HepG2 (cell line): ENCODE measurements at regions not wholly inside any gene's neighbourhood (a gene's known extent, or its start where the extent isn't known, plus 50 kb on each side); places are given as distances from the start of the nearest gene placed in this dataset.
"Not testable (repeated sequence)": the region's sequence is repeated elsewhere in the genome, so short reads cannot be mapped to it uniquely, and the experiment has no call there.

ENCODE experiments used
- ATAC-seq: fragments of 200-7000 bp; cut with Tn5 transposase; 3 replicates; pipeline ENCODE4 v1.9.1; 2020; ENCODE audit warnings: mild to moderate bottlenecking, moderate library complexity
- BruUV-seq: library from RNA; stranded (reverse); fragments of 400-500 nt; replicated peaks from 2 replicates; lab custom pipeline; 2021; lab: Mats Ljungman, UMichigan
- CTCF ChIA-PET: fragments of 300-600 bp; formaldehyde crosslinking; extraction: SDS; loops from one replicate; lab custom pipeline; 2021; ENCODE audit warnings: low total read pairs, inconsistent platforms, low intra/inter-chr PET ratio; lab: Yijun Ruan, JAX
- POLR2A ChIA-PET: fragments of 350-600 bp; sonication (Branson Sonifier 250); formaldehyde crosslinking; loops from one replicate; lab custom pipeline; 2020; ENCODE audit warnings: antibody characterized with exemption, inconsistent platforms; lab: Yijun Ruan, JAX
- DNase-seq: peaks from one replicate; pipeline ENCODE4 v3.0.0-alpha.2; 2015; ENCODE audit warnings: low spot score
- FAIRE-seq: peaks from 3 replicates; lab custom pipeline; 2011; peaks lifted over from hg19 to GRCh38; lab: Jason Lieb, UNC
- H2AFZ ChIP-seq: one replicate; pipeline ENCODE4 v1.6.1; 2011; ENCODE audit warnings: low read length, inconsistent platforms
- H3K27ac ChIP-seq: fragments of 300-600 bp; 3 replicates; pipeline ENCODE4 v1.8.0; 2011; ENCODE audit warnings: mixed run types, mild to moderate bottlenecking, mixed read lengths, low read length, inconsistent platforms; ENCODE audit not compliant: insufficient read depth; ENCODE audit errors: extremely low read length
- H3K27me3 ChIP-seq, 2 experiments: fragments of 200-600 bp in 1 of 2; 2 replicates in 1 of 2; 3 replicates in 1 of 2; pipeline versions ENCODE4 v1.6.0 to v1.8.0; 2011; ENCODE audit warnings: low read length in 2 of 2, mild to moderate bottlenecking in 2 of 2, moderate library complexity in 2 of 2, inconsistent platforms in 1 of 2; ENCODE audit not compliant: insufficient read depth in 2 of 2, control insufficient read depth in 1 of 2
- H3K36me3 ChIP-seq, 2 experiments: fragments of 200-600 bp in 1 of 2; replicated peaks in 1 of 2; 2 replicates in 1 of 2; 3 replicates in 1 of 2; pipeline versions ENCODE4 v1.5.1 to v1.8.0; 2011; ENCODE audit warnings: low read length in 2 of 2, inconsistent platforms in 1 of 2; ENCODE audit not compliant: insufficient read depth in 2 of 2, control insufficient read depth in 1 of 2
- H3K4me1 ChIP-seq: 2 replicates; pipeline ENCODE4 v1.5.1; 2012; ENCODE audit warnings: low read length, inconsistent platforms; ENCODE audit not compliant: insufficient read depth
- H3K4me2 ChIP-seq: 2 replicates; pipeline ENCODE4 v1.6.0; 2011; ENCODE audit warnings: low read depth, low read length, inconsistent platforms
- H3K4me3 ChIP-seq, 3 experiments: fragments of 200-600 bp in 1 of 3; sonication (generic), shearing (Covaris generic) in 1 of 3; replicated peaks in 1 of 3; 2 replicates each; pipeline ENCODE4 v1.5.1; 2011 to 2016; ENCODE audit warnings: low read length in 3 of 3, inconsistent platforms in 2 of 3, low read depth in 2 of 3, mild to moderate bottlenecking in 2 of 3, control low read depth in 1 of 3, mixed read lengths in 1 of 3; ENCODE audit not compliant: insufficient read depth in 1 of 3
- H3K79me2 ChIP-seq: one replicate; pipeline ENCODE4 v1.6.1; 2011; ENCODE audit warnings: low read length, inconsistent platforms; ENCODE audit not compliant: insufficient read depth
- H3K9ac ChIP-seq: 2 replicates; pipeline ENCODE4 v1.6.0; 2011; ENCODE audit warnings: mild to moderate bottlenecking, low read depth, low read length, inconsistent platforms; ENCODE audit not compliant: insufficient read depth
- H3K9me3 ChIP-seq: 2 replicates; pipeline ENCODE4 v1.5.1; 2012; ENCODE audit warnings: mild to moderate bottlenecking, low read length
- H4K20me1 ChIP-seq: 2 replicates; pipeline ENCODE4 v1.6.0; 2011; ENCODE audit warnings: inconsistent platforms, mild to moderate bottlenecking, low read length, moderate library complexity; ENCODE audit not compliant: insufficient read depth
- KDM5A ChIP-seq: fragments of 200-600 bp; sonication (generic); IDR thresholded peaks from 2 replicates; pipeline ENCODE4 v1.7.0; 2018; ENCODE audit warnings: antibody characterized with exemption, mild to moderate bottlenecking, low read length, borderline replicate concordance
- NCOA5 ChIP-seq: sonication (generic); formaldehyde crosslinking; IDR thresholded peaks from 2 replicates; pipeline ENCODE4 v1.4.0; 2020; ENCODE audit warnings: missing genetic modification reagents
- PHF21A ChIP-seq: sonication (generic); formaldehyde crosslinking; IDR thresholded peaks from 2 replicates; pipeline ENCODE4 v1.5.0; 2020; ENCODE audit warnings: mild to moderate bottlenecking, missing genetic modification reagents
- PRPF4 ChIP-seq: fragments of 200-400 bp; formaldehyde crosslinking; IDR thresholded peaks from 2 replicates; pipeline ENCODE4 v1.6.1; 2016; ENCODE audit warnings: low read length, low read depth; ENCODE audit not compliant: poor library complexity, severe bottlenecking
- RXRA ChIP-seq: sonication (generic); formaldehyde crosslinking; IDR thresholded peaks from 2 replicates; pipeline ENCODE4 v1.5.1; 2020; ENCODE audit warnings: missing genetic modification reagents
- SNAI1 ChIP-seq: sonication (generic); formaldehyde crosslinking; IDR thresholded peaks from 2 replicates; pipeline ENCODE4 v1.5.0; 2020; ENCODE audit warnings: mild to moderate bottlenecking, missing genetic modification reagents, borderline replicate concordance
- SRY ChIP-seq: sonication (generic); formaldehyde crosslinking; IDR thresholded peaks from 2 replicates; pipeline ENCODE4 v1.8.0; 2022; ENCODE audit warnings: mild to moderate bottlenecking, missing genetic modification reagents
- TCF7 ChIP-seq: sonication (generic); IDR thresholded peaks from 2 replicates; pipeline ENCODE4 v1.6.1; 2016; ENCODE audit warnings: antibody characterized with exemption, low read depth
- ZBED4 ChIP-seq: sonication (generic); formaldehyde crosslinking; IDR thresholded peaks from 2 replicates; pipeline ENCODE4 v1.4.0; 2020; ENCODE audit warnings: missing genetic modification reagents, borderline replicate concordance
- ZFX ChIP-seq: sonication (generic); formaldehyde crosslinking; IDR thresholded peaks from 2 replicates; pipeline ENCODE4 v1.4.0; 2020; ENCODE audit warnings: mild to moderate bottlenecking, low read depth, missing genetic modification reagents, moderate library complexity
- ZNF432 ChIP-seq: sonication (generic); formaldehyde crosslinking; IDR thresholded peaks from 2 replicates; pipeline ENCODE4 v1.5.0; 2020; ENCODE audit warnings: missing genetic modification reagents, mild to moderate bottlenecking, borderline replicate concordance
- ZNF556 ChIP-seq: sonication (generic); formaldehyde crosslinking; IDR thresholded peaks from 2 replicates; pipeline ENCODE4 v1.4.0; 2020; ENCODE audit warnings: mild to moderate bottlenecking, missing genetic modification reagents, borderline replicate concordance
- ZSCAN30 ChIP-seq: sonication (generic); formaldehyde crosslinking; IDR thresholded peaks from 2 replicates; pipeline ENCODE4 v1.5.0; 2020; ENCODE audit warnings: mild to moderate bottlenecking, missing genetic modification reagents
- WGBS: methylation state at CpG from one replicate; pipeline ENCODE4 v1.1.6; 2017; ENCODE audit warnings: low lambda C conversion rate; 5-methylcytosine and 5-hydroxymethylcytosine counted together
- in situ Hi-C: cut with HindIII; loops from 2 replicates; pipeline ENCODE4 v1.10.0; 2017; ENCODE audit warnings: low pct_unique_long_range_greater_than_20kb; ENCODE audit not compliant: extremely low pct_ligation_motif_present
- intact Hi-C: fragments of 100-400 bp; cut with micrococcal nuclease; formaldehyde crosslinking; loops from one replicate; pipeline ENCODE4 v1.10.0; 2022; ENCODE audit not compliant: unreplicated experiment
- TF ChIP-seq, protein P1 (sequence below): sonication (generic); formaldehyde crosslinking; IDR thresholded peaks from 2 replicates; pipeline ENCODE4 v1.5.1; 2020; ENCODE audit warnings: mild to moderate bottlenecking, missing genetic modification reagents, moderate library complexity

DNA sequence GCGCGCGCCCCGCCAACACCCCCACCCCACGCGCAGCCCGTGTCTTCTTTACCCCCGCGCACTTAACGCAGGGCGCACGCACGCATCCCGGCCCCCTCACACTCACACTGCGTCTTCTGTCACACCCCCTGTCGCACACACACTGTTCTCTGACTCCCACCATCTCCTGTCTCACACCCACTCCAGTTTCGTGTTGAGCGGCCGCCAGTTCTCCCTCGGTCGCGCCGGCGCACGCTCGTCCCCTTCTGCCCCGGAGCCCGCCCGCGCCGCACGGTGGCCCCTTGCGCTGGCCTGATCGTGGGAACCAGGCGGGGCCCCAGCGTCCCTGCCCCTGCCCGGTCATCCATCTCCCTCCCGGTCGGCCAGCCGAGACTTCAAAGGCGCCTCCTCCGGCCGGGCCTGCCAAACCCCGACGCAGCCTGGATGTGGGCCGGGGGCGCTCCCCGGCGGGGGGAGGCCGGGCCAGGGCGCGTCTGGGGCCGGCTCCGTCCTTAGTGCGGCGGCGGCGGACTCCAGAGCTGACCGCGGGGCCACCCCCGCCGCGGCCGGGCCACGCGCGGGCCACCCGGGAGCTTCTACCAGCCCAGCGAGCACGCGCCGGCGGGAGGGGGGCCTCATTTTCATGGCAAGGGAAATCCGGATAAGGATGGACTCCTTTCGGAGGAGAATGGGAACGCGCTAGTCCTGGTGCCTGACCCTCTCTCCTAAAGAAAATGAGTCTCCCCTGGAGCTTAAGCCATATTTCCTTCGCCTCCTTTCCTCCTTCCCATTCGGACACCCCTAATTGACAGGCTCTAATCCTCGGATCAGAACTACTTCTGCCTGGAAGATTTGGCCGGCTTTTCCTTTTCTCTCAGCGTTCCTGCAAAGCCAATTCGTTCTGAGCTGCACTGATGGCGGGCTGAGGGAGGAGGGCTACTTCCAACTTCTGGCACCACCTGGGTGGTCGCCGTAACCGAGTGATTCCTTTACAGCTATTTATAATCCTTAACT lies 82.0 kb upstream of the HMGA2 start (continued):
- TF ChIP-seq ZSCAN30 (CRISPR knock-in tag) = no peak
- TF ChIP-seq NCOA5 (CRISPR knock-in tag) = no peak
- 0 out of 2 replicates have a peak, but pooled peaks have one; percentile 26 for TF ChIP-seq SRY (CRISPR knock-in tag)
- peak; percentile 24; the same call in 1 of the 2 replicates for TF ChIP-seq PHF21A (CRISPR knock-in tag)
- TF ChIP-seq ZNF432 = no peak
- no peak for TF ChIP-seq SNAI1 (CRISPR knock-in tag)
- no peak for TF ChIP-seq ZBED4
- TF ChIP-seq, protein P1, sequence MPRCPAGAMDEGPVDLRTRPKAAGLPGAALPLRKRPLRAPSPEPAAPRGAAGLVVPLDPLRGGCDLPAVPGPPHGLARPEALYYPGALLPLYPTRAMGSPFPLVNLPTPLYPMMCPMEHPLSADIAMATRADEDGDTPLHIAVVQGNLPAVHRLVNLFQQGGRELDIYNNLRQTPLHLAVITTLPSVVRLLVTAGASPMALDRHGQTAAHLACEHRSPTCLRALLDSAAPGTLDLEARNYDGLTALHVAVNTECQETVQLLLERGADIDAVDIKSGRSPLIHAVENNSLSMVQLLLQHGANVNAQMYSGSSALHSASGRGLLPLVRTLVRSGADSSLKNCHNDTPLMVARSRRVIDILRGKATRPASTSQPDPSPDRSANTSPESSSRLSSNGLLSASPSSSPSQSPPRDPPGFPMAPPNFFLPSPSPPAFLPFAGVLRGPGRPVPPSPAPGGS (CRISPR knock-in tag) = no peak
- TF ChIP-seq ZNF556 (CRISPR knock-in tag) = no peak
- peak; percentile 36; the same call in 1 of the 2 replicates for TF ChIP-seq ZFX
- TF ChIP-seq PRPF4 = no peak
- no peak for TF ChIP-seq KDM5A
- TF ChIP-seq TCF7 = peak; percentile 29; the same call in 1 of the 2 replicates
- TF ChIP-seq RXRA (CRISPR knock-in tag) = no peak

DNA sequence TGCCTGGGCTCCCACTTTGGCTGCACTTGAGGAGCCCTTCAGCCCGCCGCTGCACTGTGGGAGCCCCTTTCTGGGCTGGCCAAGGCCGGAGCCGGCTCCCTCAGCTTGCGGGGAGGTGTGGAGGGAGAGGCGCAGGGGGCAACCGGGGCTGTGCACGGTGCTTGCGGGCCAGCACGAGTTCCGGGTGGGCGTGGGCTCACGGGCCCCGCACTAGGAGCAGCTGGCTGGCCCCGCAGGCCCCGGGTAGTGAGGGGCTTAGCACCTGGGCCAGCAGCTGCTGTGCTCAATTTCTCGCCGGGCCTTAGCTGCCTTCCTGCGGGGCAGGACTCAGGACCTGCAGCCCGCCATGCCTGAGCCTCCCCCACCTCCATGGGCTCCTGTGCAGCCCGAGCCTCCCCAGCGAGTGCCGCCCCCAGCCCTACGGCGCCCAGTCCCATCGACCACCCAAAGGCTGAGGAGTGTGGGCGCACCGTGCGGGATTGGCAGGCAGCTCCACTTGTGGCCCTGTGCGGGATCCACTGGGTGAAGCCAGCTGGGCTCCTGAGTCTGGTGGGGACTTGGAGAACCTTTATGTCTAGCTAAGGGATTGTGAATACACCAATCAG lies 79.9 kb upstream of the HMGA2 start:
- H3K79me2 ChIP-seq, H3K27ac ChIP-seq, FAIRE-seq, BruUV-seq, H2AFZ ChIP-seq, DNase-seq, H3K9me3 ChIP-seq, POLR2A ChIA-PET, ATAC-seq, H3K9ac ChIP-seq, CTCF ChIA-PET, H3K36me3 ChIP-seq, H3K4me2 ChIP-seq, H4K20me1 ChIP-seq, H3K4me3 ChIP-seq: not testable (repeated sequence)
- Histone ChIP-seq H3K4me1 (peaks cover 17% of the 10 kb centered on the region), H3K27me3 (peaks cover 3 to 10% of the 10 kb centered on the region in 2 experiments; a peak in 3 of 5 replicates)
- in situ Hi-C loops (loop anchor here (5.0 kb wide), 1 partner anchor 78 kb away; the partner anchor contains the start of gene HMGA2), intact Hi-C loops (loop anchor here (5.0 to 10.0 kb wide), 2 partner anchors 78 to 240 kb away; partner anchors contain the start of gene HMGA2)
- 93% methylated on average over 12 of the region's 30 CpGs for WGBS
